GM12865 (cell line): ENCODE measurements at regions not wholly inside any gene's neighbourhood (a gene's known extent, or its start where the extent isn't known, plus 50 kb on each side); places are given as distances from the start of the nearest gene placed in this dataset.
"Not testable (repeated sequence)": the region's sequence is repeated elsewhere in the genome, so short reads cannot be mapped to it uniquely, and the experiment has no call there.

Source experiments
- DNase-seq: peaks from one replicate; pipeline ENCODE4 v3.0.0; 2010; ENCODE audit warnings: low read depth
- H3K4me3 ChIP-seq: 2 replicates; pipeline ENCODE4 v1.5.1; 2011; ENCODE audit warnings: mild to moderate bottlenecking, low read depth, low read length, control low read depth
- TF ChIP-seq, protein P1 (sequence below): IDR thresholded peaks from 2 replicates; pipeline ENCODE4 v1.5.1; 2011; ENCODE audit warnings: low read length, control low read depth, low read depth, inconsistent platforms; ENCODE audit not compliant: insufficient read depth; ENCODE audit errors: missing control alignments

DNA sequence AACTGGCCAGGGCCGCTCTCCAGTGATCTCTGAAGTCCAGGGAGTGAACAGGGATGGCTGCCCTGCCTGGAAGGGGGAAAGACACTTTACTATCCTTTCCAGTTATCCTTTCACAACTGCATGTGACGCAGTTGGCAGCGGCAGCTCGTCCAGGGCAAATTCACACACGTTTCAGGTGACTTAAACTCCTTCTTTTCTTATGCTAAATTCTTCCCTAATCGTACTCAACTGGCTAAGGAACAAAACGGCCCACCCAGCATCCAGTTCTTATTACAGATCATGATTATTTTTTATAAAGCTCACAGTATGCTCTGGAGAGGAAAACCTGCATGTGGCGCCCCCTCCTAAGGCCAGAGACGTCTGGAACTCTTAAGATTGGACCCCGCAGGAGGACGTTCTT, 767.1 kb downstream of the UQCRFS1 start:
- TF ChIP-seq, protein P1, sequence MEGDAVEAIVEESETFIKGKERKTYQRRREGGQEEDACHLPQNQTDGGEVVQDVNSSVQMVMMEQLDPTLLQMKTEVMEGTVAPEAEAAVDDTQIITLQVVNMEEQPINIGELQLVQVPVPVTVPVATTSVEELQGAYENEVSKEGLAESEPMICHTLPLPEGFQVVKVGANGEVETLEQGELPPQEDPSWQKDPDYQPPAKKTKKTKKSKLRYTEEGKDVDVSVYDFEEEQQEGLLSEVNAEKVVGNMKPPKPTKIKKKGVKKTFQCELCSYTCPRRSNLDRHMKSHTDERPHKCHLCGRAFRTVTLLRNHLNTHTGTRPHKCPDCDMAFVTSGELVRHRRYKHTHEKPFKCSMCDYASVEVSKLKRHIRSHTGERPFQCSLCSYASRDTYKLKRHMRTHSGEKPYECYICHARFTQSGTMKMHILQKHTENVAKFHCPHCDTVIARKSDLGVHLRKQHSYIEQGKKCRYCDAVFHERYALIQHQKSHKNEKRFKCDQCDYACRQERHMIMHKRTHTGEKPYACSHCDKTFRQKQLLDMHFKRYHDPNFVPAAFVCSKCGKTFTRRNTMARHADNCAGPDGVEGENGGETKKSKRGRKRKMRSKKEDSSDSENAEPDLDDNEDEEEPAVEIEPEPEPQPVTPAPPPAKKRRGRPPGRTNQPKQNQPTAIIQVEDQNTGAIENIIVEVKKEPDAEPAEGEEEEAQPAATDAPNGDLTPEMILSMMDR, result no peak
- no peak overlapping the region for H3K4me3 ChIP-seq
- DNase-seq, result no peak

DNA sequence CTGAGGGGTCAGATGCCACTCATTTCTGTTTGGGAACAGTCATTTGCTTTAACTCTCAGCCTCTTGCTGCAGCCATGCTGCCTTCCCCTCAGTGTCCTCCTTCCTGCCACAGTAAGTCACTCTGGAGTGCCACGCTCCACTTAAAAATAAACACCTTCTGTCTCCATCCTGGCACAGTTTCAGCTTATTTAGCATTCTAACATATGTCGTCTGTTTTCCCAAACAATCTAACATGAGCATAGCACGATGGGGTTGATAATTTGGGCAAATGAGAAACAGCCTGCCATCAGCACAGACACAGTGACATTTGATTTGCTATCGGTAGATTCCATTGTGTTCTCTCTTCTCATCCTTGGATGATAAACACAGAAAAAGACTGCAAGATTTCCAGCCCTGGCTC, 768.6 kb downstream of the UQCRFS1 start:
- TF ChIP-seq, protein P1, result no peak
- no peak overlapping the region for H3K4me3 ChIP-seq
- no peak for DNase-seq

DNA sequence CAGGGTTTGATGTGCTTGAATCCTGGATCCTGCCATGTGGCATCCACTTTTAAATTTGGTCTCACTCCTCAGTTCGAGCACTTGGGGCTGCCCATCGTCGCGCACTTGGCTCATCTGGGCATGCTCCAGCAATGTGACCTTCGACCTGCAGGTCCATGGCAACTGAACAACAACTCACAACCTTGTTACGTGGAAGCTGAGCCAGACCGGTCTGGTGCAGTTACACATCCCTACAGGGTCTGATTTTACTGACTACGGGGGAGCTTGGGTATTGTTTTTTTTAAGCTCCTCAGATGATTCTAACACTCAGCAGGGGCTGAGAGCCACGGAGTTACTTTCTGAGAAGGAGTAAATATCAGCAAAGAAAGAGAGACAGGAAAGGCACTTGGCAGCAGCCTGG, 769.6 kb downstream of the UQCRFS1 start:
- TF ChIP-seq, protein P1, result no peak
- no peak overlapping the region for H3K4me3 ChIP-seq
- no peak for DNase-seq

DNA sequence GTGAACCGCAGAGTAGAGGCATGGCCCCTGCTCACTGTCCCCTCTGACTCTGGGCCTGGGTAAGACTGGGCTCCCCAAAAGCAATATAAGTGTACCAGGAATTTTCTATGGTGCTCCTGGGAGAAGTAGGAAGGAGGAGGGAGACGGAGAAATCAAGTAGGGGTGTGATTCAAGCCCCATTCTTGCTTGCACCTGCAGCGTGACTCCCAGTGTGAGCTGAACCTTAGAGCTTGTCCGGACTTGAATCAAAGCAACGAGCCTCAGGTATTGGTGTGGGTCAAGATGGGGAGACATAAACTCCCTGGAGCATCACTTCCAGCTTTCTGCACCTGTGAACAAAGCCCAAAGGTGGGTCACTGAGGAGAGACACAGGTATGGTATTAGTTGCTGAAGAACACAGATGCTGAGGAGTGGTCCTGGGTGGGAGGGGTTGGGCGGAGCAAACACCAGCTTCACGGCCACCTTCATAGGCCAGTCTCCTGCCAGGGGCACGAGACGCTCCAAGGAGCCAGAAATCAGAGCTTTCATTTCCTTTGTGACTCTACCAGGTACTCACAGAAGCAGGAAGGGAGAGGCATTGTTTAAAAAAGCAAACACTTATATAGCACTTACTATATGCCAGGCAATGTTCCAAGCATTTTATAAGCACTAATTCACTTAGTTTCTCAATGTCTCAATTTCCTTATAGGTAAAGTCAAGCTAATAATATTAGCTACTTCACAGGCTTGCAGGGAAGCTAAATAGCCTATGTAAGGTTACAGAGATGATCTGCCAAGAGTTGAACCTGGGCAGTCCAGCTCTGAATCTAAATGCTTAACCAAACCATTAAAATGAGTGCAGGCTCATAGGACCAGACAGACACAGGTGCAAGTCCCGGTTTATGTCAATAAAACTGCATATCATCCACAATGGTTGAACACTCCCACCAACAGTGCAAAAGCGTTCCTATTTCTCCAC, 775.3 kb downstream of the UQCRFS1 start:
- TF ChIP-seq, protein P1, result no peak
- DNase-seq, result no peak

DNA sequence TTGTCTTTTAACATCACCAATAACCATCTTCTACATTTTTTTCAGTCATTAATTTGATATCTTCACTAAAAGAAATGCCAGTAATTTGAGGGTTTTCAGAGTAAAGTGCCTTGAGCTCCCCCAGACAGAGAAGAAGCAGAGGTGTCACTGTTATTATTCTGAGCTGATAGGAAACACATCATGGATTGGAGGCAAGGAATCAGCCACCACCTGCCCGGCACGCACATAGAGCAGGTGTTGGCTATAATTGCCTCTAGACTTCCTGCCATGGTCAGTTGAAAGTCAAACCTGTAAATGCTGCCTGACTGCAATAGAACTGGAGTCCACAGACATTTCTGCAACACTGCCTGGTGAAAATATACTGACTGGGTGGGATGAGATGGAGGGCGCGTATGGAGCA, 776.6 kb downstream of the UQCRFS1 start:
- TF ChIP-seq, protein P1, result no peak
- DNase-seq, result no peak
- no peak overlapping the region for H3K4me3 ChIP-seq

More for the DNA sequence above, 775.3 kb downstream of the UQCRFS1 start:
- no peak overlapping the region for H3K4me3 ChIP-seq

DNA sequence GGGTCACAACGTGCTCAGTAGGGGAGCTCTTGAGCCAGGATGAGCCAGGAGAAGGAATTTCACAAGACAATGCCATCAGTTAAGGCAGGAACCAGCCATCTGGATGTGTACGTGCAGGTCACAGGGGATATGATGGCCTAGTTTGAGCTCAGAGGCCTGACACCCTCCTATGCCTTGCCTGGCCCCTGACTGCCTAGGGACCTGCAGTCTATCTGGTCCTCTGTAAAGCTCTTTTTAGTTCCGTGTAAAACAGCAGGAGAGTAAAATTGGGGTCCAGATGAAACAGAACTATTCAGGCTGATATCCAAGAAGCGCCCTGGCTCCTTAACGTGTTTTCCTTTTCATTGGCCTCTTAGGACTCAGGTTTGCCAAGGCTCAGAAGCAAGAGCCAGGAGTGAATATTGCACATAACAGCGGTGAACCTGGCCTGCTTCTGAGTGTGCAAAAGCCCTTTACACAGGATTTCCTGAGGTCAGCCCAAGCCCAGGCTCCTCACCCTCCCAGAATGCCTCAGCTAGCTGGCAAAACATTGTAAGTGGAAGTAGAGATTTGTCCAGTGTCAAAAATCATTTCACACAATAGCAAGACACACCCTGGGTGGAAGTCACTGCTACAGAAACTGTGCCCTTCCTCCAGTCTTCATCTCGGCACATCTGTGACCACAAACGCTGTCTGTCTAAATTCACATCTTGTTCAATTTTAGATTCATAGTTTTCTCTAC, 777.2 kb downstream of the UQCRFS1 start:
- DNase-seq, result no peak
- TF ChIP-seq, protein P1, result no peak
- H3K4me3 ChIP-seq, result no peak overlapping the region

DNA sequence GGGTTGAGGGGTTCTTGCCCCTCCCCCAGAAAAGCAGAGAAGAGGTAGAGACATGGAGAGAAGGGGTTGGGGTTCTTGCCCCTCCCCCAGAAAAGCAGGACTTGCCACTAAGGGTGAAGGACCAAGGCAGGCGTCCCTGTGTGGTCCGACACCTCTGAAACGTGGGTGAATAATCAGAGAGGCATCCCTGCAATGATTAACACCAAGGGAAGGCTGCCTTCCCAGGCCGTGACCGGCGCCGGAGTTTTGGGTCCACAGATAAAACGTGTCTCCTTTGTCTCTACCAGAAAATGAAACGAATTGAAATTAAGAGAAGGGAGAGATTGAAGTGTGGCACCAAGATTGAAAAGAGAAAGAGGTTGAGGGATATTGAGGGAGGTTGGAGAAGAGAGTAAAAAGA, 778.2 kb downstream of the UQCRFS1 start:
- DNase-seq, result not testable (repeated sequence)

DNA sequence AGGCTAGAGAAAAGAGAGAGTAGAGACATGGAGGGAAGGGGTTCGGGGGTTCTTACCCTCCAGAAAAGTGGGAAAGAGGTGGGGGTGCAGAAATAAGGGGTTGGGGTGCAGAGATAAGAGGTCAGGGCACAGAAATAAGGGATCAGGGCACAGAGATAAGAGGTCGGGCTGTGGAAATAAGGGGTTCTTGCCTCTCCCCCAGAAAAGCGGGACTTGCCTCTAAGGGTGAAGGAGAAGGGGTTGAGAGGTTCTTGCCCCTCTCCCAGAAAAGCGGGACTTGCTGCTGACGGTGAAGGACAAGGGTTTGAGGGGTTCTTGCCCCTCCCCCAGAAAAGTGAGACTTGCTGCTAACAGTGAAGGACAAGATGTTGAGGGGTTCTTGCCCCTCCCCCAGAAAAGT, 778.6 kb downstream of the UQCRFS1 start:
- not testable (repeated sequence) for DNase-seq, H3K4me3 ChIP-seq

More for the DNA sequence above, 778.2 kb downstream of the UQCRFS1 start:
- not testable (repeated sequence) for H3K4me3 ChIP-seq

DNA sequence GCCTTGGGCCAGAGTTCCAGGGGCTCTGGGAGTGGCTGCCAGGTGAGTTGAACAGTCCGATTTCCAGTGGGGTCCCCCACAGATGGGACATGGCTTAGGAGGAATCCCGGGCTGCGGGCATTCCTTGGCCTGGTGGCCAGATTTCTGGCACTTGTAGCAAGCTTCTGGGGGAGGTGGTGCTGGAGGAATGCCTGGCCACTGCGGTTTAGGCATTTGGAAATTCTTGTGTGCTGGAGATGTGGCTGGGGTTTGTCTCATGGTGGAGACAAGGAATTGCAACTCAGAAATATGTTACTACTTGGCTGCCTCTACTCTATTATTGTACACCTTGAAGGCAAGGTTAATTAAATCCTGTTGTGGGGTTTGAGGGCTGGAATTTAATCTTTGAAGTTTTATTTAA, 779.8 kb downstream of the UQCRFS1 start:
- H3K4me3 ChIP-seq, DNase-seq: not testable (repeated sequence)
